HuH-7.5 (cell line): ENCODE measurements at regions not wholly inside any gene's neighbourhood (a gene's known extent, or its start where the extent isn't known, plus 50 kb on each side); places are given as distances from the start of the nearest gene placed in this dataset.

Source experiments
- DNase-seq: peaks from one replicate; pipeline ENCODE4 v3.0.0; 2011; ENCODE audit warnings: low spot score

DNA sequence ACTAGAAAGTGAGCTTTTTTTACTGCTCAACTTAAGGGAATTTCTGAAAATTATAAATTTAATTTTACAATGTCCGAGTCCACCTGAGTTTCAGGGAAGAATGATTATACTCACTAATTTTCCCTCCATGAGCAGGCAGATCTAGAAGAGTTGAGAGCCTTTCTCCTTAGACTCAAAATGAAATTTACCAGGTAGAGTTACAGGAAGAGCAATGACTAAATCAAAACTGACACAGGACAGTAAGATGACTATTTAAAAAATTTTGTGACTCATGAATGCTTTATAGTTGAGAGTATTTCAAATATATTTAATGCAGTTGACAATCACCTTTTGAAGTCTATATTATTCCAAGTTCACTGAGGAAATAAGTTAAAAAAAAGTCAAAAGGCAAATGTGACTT lies 198.1 kb upstream of the NRSN1 start:
- no peak for DNase-seq

DNA sequence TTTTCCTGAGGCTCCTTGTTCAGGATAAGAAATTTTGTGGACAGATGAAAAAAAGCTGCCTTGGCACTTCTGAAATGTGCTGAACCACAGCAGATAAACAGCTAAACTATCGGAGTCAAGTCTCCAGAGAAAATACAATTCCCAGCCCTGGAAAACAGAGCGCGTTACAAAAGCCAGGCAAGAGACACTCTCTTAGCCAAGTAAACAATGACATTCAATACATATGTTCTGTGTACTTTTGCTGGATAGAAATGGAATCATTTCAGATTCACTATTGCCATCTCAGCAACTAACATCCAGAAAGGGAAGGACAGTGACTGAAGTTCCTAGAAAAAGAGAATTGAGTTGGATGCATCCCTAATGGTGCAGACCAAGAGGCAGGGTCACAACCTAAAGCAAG lies 196.8 kb upstream of the NRSN1 start:
- no peak for DNase-seq

DNA sequence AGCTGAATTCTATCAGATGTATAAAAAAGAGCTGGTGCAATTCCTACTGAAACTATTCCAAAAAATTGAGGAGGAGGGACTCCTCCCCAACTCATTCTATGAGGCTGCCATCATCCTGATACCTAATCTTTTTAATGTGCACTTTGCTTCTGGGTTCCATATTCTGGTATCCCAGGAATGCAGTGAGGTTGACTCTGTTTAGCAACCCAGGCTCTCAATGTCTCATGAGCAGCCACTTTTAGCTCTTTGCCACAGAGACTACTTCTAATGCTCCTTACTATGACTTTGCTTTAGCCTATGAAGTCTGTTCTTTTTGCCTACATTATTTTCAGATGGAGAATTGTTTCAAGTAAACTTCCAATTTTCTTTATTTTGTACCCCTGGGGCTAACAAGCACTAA lies 185.5 kb upstream of the NRSN1 start:
- DNase-seq, result no peak

DNA sequence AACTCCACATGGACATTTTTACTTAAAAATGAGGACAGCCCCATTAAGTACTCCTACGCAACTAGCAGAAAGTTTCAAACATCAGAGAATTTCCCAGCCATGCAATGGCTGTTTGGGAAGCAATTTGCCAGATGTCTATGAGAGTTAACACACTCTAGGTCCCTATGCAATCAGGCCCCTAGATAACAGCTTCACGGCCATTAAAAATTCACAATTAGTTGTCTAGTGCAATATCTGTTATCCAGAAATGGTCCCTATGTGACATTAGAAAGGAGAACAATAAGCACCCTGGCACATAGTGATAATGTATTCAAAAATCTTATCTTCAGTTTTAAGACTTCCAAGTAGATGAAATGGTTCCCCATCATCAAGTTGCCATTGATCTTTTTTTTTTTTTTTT lies 174.3 kb upstream of the NRSN1 start:
- no peak for DNase-seq

DNA sequence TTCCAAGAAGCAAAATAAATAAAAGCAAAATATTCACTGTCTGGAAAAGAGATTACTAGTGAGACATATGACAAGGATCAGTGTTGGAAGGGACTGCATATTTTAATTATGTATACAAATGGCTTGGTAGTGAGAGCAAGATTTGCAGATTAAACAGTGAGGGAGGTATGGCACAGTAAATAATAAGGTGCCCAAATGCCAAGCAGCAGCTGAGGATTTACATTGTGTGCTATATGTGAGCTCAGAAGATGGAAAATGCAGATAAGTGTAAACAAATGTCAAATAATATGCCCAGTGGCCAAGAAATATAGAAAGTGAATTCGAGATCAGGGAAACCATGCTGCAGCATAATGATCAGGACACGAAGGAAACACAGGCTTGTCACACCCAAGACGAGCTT lies 173.8 kb upstream of the NRSN1 start:
- DNase-seq, result no peak

DNA sequence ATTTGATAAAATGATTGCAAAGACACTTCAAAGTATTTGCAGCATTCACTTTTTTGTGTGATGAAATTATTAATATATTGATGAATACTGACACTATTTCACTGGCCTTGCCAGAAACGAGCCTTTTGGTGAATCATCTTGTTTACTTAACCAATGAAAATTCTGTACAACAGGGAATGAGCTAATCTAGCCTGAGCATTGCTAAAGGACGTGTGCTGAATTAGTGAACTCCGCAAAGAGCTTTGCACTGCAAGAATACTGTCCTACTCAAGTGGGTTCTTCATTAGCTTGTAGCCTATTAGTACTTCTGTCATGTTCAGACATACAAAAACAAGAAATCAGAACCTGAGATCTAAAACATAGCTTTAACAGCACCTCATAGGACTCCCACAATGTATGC lies 172.0 kb upstream of the NRSN1 start:
- DNase-seq, result no peak

DNA sequence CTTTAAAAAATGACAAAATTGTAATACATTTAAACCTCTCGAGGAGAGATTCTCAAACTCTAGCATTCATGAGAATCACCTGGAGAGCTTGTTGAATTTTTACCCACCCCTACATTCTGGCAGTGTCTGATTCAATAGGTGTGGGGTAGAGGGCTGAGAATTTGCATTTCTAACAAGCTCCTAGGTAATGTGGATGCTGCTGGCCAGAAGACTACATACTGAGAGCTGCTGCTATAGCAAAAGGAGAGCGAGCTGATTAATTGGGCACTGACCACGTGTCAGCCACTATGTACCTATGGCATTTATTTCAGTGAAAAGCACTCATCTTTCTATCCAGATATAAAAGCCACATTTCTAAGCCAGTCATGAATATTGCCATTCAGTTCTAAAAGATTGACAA lies 169.0 kb upstream of the NRSN1 start:
- DNase-seq, result no peak

DNA sequence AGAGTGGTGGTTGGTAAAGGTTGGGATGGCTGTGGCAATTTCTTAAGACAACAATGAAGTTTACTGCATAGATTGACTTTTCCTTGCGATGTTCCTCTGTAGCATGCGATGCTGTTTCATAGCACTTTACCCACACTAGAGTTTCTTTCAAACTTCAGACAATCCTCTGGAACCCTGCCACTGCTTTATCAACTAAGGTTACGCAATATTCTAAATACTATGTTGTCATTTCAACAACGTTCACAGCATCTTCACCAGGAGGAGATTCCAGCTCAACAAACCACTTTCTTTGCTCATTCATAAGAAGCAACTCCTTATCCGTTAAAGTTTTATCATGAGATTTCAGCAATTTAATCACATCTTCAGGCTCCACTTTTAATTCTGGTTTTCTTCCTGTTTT lies 161.2 kb upstream of the NRSN1 start:
- no peak for DNase-seq

DNA sequence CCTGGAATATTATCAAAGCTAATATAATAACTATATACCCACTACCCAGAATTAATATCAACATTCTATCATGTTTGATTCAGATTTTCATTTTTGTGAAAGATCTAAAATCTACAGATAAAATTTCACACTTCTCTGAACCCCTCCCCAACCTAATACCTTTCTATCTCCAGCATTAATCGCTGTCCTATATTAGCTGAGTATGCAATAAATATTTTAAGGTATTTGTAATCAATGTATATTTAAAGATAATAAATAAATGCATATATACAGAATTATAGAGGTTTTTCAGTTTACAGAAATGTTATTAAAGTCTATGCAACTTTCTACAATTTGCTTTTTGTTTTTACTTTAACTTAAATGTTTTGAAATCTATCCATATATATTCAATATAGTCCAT lies 156.7 kb upstream of the NRSN1 start:
- DNase-seq, result no peak

DNA sequence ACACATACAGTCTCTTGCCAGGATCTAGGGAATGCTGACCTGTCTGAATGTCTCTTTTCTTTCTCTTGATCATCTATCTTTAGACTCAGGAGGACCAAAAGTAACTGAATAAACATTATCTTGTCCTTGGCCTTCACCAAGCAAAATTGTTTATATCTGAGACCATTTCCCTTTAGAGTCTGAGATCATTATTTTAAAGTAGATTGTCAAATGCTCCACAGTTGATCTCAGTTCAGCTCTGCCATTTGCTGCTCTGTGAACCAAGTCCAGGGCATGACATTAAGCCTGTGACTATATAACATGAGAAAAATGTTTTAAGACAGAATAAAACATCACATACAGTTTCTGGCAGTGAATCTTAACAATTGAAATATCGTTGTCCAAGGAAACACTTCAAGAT lies 148.3 kb upstream of the NRSN1 start:
- no peak for DNase-seq

DNA sequence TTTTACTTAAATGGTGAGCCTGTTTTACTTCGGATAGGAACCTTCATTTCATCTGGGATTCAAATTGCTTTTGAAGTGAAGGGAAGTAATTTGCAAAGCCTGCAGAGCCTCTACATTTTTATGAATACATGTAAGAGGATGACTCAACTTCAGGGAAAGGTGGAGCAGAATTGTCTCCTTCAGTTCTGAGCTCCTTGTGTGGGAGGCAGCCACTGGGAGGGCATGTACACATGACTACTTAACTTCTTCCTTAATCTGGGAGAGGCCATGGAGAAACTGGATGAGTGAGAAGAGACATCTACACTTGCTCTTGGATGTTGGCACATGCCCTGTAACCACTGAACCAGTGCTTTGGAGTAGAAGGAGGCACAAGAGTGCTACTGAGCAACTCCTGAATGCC lies 145.1 kb upstream of the NRSN1 start:
- no peak for DNase-seq

DNA sequence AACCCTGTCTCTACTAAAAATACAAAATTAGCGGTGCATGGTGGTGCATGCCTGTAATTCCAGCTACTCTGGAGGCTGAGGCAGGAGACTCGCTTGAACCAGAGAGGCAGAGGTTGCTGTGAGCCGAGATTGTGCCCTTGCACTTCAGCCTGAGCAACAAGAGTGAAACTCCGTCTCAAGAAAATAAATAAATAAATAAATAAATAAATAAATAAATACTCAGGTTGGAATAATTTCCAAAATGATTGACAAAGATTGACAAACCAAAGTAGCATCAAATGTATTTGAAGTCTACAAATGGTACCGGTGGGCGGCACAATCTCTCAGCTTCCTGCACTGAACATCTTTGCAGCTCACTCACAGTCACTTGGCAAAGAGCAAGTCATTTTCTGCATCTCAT lies 144.1 kb upstream of the NRSN1 start:
- no peak for DNase-seq

DNA sequence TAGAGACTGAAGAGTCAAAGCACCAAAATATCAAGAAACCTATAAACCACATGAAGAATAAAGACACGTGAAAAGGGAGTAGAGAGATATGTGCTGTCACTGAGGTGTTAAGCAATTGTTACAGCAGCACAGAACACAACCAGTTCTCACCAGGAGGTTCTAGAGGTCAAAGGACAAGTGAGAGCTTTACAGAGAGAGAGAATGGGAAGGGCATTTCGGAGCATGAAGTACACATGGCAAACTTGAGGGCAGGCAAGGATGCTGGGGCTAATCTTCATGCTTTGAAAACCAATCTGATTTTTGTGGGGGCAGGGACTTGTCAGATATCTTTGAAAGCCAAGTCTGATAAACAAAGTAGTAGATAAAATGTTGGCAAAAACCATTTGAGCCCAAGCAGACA lies 142.3 kb upstream of the NRSN1 start:
- DNase-seq, result no peak

DNA sequence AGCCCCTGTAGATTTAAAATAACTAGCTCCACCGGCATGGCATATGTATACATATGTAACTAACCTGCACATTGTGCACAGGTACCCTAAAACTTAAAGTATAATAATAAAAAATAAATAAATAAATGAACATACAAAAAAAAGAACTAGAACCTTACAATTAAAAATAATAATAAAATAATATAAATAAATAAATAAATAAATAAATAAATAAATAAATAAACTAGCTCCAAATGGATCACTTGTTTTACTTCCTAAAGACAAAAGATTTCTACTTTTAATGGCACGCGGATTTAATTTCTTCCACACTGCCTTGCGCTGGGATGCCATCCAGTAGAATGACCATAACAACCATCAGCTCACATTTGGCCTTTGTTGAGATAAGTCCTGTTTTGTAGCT lies 141.0 kb upstream of the NRSN1 start:
- no peak for DNase-seq

DNA sequence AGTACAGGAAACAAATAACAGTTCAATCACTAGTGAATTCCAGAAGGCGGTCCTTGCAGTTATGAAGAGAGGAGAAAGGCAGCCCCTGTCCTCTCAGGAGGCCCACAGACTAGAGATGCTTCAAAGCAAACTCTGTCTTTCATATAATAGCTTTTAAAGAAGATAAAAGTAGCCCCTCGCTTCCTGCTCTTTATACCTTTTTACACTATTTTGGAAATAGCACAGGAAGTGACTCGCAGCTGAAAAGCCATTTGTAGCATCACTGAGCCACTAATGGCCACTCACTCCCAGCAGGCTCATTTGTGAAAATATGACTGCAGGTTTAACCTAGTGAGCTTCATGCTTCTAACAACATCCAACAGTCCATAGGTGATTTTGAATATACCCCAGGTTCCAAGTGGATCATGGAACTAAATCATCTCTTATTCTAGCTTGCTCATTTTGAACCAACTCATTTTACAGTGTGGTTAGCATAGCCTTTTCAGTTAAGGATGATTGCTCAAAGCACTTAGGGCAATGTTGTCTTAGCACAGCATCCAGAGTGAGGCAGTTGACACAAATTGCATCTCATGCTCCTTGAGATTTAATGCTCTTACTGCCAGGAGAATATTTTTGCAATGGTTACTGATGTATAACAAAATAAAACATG lies 136.0 kb upstream of the NRSN1 start:
- DNase-seq, result no peak

DNA sequence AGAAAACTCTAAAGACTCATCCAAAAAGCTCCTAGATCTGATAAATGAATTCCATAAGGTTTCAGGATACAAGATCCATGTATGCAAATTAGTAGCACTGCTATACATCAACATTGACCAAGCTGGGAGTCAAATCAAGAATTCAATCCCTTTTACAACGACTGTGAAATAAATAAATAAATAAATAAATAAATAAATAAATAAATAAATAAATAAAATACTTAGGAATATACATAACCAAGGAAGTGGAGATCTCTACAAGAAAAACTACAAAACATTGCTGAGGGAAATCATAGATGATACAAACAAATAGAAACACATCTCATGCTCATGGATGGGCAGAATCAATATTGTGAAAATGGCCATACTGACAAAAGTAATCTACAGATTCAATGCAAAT lies 132.0 kb upstream of the NRSN1 start:
- DNase-seq, result no peak

DNA sequence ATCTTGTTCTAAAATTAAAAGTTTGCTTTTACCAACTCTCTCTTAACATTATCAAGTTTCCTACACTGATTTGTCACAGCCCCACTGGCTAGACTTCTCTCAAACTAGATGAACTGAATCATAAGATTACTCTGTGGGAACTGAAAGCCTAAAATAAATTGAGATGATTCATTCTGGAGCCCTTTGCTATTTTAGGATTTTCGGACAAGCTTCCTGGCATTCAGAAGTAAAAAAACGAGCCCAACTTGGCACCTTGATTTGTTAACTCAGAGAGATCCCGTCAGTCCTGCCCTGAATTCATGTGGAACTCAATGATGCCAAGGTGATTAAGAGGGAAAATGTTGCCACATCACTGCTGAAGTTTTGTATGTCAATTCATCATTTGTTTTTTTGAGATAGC lies 122.0 kb upstream of the NRSN1 start:
- no peak for DNase-seq

DNA sequence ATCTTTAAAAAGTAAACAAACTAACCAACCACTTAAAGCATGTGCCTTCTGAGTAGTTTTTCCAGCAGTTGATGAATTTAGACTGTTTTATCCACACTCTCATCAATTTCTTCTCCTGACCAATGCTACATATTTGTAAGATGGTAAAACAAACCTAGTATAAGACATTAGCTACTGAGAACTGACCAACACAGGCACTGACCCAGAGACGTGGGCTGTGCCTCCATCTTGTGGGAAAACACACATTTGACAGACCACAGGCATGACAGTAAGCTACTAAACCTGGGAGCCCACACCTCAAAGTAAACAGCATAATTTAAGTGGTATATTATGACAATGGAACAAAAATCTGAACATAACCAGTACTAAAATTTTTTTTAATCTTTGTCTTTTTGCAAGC lies 121.4 kb upstream of the NRSN1 start:
- DNase-seq, result no peak

DNA sequence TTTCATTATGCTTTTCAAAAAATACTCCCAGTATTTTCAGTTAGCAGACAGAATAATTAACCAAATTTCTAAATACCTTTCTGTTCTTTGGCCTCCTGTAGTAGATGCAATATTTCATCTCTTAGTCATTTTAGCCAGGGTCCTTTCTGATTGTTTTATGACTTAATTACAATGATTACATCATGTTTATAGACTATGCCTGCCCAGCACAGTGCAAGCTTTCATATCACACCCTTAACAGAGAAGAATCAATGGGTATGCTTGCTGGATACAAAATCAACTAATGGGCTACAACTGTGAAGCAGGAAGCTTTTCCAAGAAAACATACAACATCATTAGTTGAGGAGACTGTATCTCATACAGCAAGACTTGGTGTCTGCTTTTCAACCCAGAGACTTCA lies 119.8 kb upstream of the NRSN1 start:
- no peak for DNase-seq

DNA sequence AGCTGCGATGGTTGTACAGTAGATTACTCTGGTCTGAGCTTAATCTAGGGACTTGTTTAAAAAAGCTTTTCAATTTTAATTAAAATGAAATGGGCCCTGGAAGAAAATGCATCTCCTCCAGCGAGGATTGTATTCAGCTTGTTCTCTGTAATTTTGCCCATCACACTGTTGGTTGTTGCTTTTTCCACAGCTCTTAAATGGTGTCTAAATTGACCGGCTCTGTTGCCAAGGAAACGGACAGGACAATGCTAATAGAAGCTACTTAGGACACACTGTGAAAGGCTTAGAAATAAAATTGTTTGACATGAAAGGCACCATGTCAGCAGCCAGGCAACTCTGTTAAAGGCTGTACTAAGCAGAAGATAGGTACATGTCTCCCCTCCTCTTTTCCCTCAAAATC lies 116.7 kb upstream of the NRSN1 start:
- no peak for DNase-seq

DNA sequence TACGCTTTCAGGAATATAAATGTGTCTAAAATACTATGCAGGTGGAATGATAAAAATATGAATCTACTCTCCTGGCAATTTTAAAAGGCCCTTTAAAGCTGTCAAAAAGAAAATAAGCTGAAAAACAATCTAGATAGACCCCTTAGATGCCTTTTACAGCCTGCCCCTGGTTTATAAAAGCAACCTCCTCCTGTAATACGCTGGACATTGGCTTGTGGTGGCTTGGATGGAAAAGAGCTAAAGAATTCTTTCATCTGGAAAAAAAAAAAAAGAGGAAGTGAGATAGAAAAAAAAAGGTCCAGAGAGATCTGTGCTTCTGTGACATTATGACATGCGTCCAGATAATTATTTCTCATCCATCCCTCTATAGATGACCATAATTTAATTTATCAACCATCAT lies 115.9 kb upstream of the NRSN1 start:
- no peak for DNase-seq

DNA sequence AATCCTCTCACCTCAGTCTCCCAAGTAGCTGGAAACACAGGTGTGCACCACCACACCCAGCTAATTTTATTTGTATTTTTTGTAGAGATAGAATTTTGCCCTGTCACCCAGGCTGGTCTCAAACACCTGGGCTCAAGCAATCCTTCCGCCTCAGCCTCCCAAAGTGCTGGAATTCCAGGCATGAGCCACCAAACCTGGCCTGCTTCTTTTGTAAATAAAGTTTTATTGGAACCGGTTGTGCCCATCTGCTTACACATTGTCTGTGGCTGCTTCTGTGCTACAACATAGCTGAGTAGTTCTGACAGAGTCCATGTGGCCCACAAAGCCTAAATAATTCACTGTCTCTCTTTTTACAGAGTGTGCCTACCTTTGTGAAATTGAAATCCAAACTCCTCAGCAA lies 109.7 kb upstream of the NRSN1 start:
- DNase-seq, result no peak

DNA sequence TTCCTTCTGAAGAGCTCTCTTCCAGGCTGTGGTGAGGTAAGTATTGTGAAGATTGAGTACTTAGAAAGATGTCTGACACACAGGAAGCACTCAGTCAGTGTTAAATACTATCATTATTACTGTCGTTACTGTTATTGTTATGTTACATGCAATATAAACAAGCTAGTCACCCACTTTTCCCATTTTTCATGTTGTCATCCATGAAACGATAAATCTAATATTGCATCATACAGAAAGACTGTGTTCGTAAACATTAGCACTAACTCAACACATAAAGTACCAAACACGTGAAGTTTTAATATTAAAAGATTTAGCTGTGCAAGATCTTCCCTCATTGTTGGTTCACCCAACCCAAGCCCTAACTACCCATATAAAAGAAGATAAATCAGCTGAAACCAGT lies 109.2 kb upstream of the NRSN1 start:
- DNase-seq, result no peak

DNA sequence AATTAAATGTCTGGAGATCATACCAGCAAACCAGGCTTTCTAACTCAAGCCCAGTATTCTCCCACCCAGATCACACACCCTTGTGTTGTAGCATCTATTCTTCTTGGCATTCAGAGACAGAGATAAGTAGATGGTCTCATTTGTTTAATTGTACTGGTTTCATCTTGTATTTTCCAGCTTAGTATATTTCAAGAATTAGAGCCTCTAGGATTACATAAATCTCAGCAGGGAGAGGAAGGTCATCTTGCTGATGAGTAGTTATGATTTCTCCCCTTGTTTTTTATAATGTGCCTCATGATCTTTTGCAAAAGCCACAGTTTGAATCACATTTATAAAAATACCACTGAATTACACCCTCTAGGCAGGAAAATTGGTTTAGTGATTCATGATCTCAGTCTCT lies 106.6 kb upstream of the NRSN1 start:
- DNase-seq, result no peak

DNA sequence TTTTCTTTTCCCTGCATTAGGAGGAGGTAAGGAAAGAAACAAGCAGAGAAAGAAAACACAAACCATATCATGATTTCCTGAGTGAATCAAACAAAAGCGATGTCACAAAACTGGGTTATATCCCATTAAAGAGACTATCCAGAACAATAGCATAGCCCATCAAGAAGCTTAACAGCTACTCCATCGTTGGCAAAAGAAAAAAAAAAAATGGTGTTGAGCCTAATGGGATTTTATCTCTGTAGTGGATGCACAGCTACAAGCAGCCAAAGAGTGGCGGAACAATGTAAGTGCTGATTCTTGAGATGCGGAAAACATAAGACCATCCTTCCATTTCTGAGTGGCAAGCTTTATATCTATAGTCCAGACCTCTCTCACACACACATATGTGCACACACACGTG lies 106.2 kb upstream of the NRSN1 start:
- DNase-seq, result no peak
